Muscle layer of colon (tissue), 2 donors: ENCODE measurements at regions not wholly inside any gene's neighbourhood (a gene's known extent, or its start where the extent isn't known, plus 50 kb on each side); places are given as distances from the start of the nearest gene placed in this dataset.

Source experiments
- H3K27ac ChIP-seq: one replicate; pipeline ENCODE4 v1.7.0; 2013; ENCODE audit warnings: low read depth, mild to moderate bottlenecking, low read length, moderate library complexity
- H3K27me3 ChIP-seq, 2 donors: one replicate each; pipeline ENCODE4 v1.7.0; 2013; ENCODE audit warnings: low read length in 2 of 2, mild to moderate bottlenecking in 2 of 2; ENCODE audit not compliant: insufficient read depth in 2 of 2, control insufficient read depth in 1 of 2
- H3K36me3 ChIP-seq: one replicate; pipeline ENCODE4 v1.7.0; 2013; ENCODE audit warnings: mild to moderate bottlenecking, low read length; ENCODE audit not compliant: insufficient read depth
- H3K4me1 ChIP-seq: one replicate; pipeline ENCODE4 v1.7.0; 2013; ENCODE audit warnings: mild to moderate bottlenecking, low read length; ENCODE audit not compliant: insufficient read depth
- H3K4me3 ChIP-seq, 2 donors: one replicate each; pipeline ENCODE4 v1.7.0; 2013; ENCODE audit warnings: low read length in 2 of 2, low read depth in 1 of 2, mild to moderate bottlenecking in 1 of 2, moderate library complexity in 1 of 2
- H3K9ac ChIP-seq: one replicate; pipeline ENCODE4 v1.7.0; 2013; ENCODE audit warnings: low read length
- H3K9me3 ChIP-seq: one replicate; pipeline ENCODE4 v1.7.0; 2013; ENCODE audit warnings: mild to moderate bottlenecking, low read length
- donor health status: abdominal sarcoma.
- donor health status: Adenocarcinoma of cecum.

GRCh38 chr2:239864247-239865058 lies 160.7 kb downstream of the NDUFA10 start:
- no peak overlapping the region for H3K4me3 ChIP-seq
- no peaks in the 10 kb centered on the region for H3K36me3 ChIP-seq
- H3K27ac ChIP-seq, result no peak overlapping the region
- no peaks in the 10 kb centered on the region for H3K27me3 ChIP-seq
- H3K4me1 ChIP-seq, result no peaks in the 10 kb centered on the region
- no peaks in the 10 kb centered on the region for H3K9me3 ChIP-seq
- no peak overlapping the region for H3K9ac ChIP-seq

GRCh38 chr2:239862613-239863012 lies 162.5 kb downstream of the NDUFA10 start:
- Histone ChIP-seq H3K36me3 (no peaks in the 10 kb centered on the region), H3K4me1 (no peaks in the 10 kb centered on the region), H3K9ac (no peak overlapping the region), H3K27me3 (no peaks in the 10 kb centered on the region), H3K9me3 (no peaks in the 10 kb centered on the region), H3K27ac (no peak overlapping the region), H3K4me3 (no peak overlapping the region)

DNA sequence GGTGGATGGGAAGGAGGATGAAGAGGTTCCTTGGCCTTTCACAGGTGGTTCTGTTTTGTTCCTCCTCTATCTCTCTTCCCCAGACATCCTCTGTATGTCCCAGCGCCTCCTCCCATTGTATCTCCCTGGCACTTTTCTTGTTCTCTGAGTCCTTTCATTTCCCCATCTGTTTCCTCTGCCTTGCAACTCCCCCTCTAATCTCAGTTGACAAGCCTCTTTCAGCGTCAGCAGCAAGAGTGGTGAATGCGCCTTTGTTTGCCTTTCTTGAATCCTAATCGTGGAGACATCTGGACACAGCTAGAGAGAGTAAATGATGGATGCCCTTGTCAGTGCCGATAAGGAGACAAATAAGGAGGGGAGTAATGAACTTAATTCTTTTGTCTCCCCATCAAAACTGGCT lies 167.0 kb downstream of the NDUFA10 start:
- Histone ChIP-seq H3K9ac (no peak overlapping the region), H3K27me3 (no peaks in the 10 kb centered on the region), H3K27ac (no peak overlapping the region), H3K4me3 (no peak overlapping the region), H3K36me3 (no peaks in the 10 kb centered on the region), H3K9me3 (no peaks in the 10 kb centered on the region), H3K4me1 (no peaks in the 10 kb centered on the region)

- no peak overlapping the region for H3K9ac ChIP-seq
- no peaks in the 10 kb centered on the region for H3K36me3 ChIP-seq
- H3K4me1 ChIP-seq, result no peaks in the 10 kb centered on the region
- no peak overlapping the region for H3K27ac ChIP-seq
- H3K4me3 ChIP-seq, result no peak overlapping the region
- H3K9me3 ChIP-seq, result no peaks in the 10 kb centered on the region
- H3K27me3 ChIP-seq, result no peaks in the 10 kb centered on the region
Measured at GRCh38 chr2:239857591-239857990, 167.6 kb downstream of the NDUFA10 start.

DNA sequence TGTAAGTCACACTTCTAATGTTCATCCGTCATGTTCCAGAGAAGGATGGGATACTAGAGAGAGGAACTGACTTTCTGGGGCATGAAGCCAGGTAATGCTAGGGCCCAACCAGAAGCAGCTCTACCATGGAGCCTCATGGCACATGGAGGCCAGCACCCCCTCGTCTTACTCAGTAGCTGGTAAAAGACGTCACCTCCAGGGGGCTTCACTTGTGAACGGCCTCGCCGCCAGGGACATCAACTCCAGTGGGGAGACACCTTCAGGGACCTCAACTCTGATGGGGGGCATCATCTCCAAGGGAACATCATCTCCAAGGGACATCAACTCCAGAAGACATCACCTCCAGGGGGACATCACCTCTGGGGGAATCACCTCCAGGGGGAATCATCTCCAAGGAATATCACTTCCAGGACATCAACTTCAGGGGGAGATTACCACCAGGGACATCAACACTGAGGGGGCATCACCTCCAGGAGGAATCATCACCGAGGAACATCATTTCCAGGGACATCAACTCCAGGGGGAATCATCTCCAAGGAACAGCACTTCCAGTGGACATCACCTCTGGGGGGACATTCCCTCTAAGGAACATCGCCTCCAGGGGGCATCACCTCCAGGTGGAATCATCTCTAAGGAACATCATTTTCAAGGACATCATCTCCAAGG lies 168.4 kb downstream of the NDUFA10 start:
- no peaks in the 10 kb centered on the region for H3K36me3 ChIP-seq
- H3K9ac ChIP-seq, result no peak overlapping the region
- H3K9me3 ChIP-seq, result no peaks in the 10 kb centered on the region
- H3K4me3 ChIP-seq, result no peak overlapping the region
- H3K4me1 ChIP-seq, result no peaks in the 10 kb centered on the region
- no peaks in the 10 kb centered on the region for H3K27me3 ChIP-seq
- no peak overlapping the region for H3K27ac ChIP-seq

DNA sequence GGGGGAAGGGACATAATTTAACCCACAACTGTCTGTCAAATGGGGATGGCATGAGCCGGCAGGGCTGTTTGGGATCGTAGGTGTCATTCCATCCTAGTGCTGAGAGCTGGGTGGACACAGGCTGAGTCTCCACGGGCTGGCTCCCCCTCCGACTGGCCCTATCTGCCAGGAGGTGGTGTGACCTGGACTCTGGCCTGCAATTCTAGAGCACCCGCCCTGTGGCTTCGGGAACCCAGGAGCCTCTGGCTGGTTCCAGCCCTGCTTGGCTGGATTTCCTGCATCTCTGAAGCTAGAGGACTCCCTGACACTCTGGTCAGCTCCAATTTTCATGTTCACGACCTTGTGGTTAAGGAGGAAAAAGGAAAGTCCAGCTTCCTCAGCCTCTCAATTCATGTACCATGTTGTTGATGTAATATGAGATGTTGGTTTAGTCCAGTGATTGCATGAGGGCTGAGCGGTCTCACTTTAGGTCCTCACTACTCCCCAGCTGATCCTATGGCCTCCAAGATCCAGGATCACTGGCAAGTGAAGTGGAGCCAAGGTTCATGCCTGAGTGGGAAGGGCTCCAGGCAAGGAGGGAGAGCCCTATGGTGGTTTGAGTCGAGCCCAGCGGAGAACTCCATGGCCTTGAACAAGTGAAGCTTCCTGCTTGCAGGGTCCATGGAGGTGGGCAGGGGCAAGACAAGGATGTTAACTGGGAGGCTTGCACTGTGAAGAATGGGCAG lies 169.1 kb downstream of the NDUFA10 start:
- Histone ChIP-seq H3K36me3 (no peaks in the 10 kb centered on the region), H3K4me1 (no peaks in the 10 kb centered on the region), H3K9me3 (no peaks in the 10 kb centered on the region), H3K4me3 (no peak overlapping the region), H3K27ac (no peak overlapping the region), H3K27me3 (no peaks in the 10 kb centered on the region), H3K9ac (no peak overlapping the region)

- Histone ChIP-seq H3K4me1 (no peaks in the 10 kb centered on the region), H3K27me3 (no peaks in the 10 kb centered on the region), H3K27ac (no peak overlapping the region), H3K4me3 (no peak overlapping the region), H3K36me3 (no peaks in the 10 kb centered on the region), H3K9ac (no peak overlapping the region), H3K9me3 (no peaks in the 10 kb centered on the region)
Measured at GRCh38 chr2:239854596-239854995, 170.5 kb downstream of the NDUFA10 start.

DNA sequence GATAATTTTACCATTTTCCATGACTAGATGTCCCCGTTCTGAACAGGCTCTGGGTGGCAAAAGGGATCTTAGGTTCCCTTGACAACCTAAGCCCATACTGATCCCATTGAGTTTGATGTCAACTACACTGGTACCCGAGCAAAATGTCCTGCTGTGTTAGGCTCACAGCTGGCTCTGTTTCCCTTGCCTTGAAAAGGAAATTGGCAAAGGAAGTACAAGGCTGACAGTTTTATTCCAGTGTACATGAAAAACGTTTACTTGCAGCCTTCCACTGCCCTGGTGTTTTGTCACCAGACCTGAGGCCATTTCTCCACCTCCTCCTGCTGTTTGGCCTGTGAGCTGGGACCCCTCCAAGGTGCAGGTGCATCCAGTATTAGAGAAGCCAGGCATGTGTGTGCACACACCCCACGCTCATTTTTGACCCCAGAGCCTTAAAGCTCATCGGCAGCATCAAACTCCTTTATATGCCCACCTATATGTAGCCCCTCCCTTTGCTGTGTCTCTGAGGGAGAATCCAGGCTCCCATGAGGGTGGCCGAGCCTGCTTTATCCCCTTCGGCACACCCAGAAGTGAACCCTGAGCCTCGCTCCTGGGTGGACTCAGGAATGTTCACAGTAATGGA lies 171.3 kb downstream of the NDUFA10 start:
- Histone ChIP-seq H3K4me1 (no peaks in the 10 kb centered on the region), H3K4me3 (no peak overlapping the region), H3K27me3 (no peaks in the 10 kb centered on the region), H3K9me3 (no peaks in the 10 kb centered on the region), H3K27ac (no peak overlapping the region), H3K9ac (no peak overlapping the region), H3K36me3 (no peaks in the 10 kb centered on the region)

- Histone ChIP-seq H3K36me3 (no peaks in the 10 kb centered on the region), H3K27me3 (no peaks in the 10 kb centered on the region), H3K9me3 (no peaks in the 10 kb centered on the region)
Measured at GRCh38 chr2:239853121-239853520, 172.0 kb downstream of the NDUFA10 start.

DNA sequence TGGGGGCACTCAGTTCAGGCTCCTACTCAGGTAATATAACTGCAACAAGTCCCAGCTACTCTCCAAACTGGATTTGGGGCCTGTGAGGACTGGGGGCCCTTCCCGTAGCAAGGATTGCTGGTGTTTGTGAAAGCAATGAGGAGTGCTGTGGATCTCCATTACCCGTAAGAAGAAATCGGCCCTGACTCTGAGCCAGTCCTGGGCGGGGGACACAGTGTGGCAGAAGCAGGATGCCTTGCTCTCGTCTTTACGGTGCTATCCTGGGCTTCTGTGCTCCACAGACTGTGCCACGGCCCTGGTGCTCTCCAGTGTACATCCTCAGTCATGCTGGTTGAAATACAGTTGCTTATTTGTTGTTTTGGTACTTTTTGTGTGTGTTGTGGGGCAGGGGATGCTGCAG lies 172.9 kb downstream of the NDUFA10 start:
- H3K27ac ChIP-seq, result no peak overlapping the region
- no peaks in the 10 kb centered on the region for H3K9me3 ChIP-seq
- no peak overlapping the region for H3K9ac ChIP-seq
- H3K36me3 ChIP-seq, result no peaks in the 10 kb centered on the region
- H3K27me3 ChIP-seq, result no peaks in the 10 kb centered on the region
- no peaks in the 10 kb centered on the region for H3K4me1 ChIP-seq
- H3K4me3 ChIP-seq, result no peak overlapping the region

More at GRCh38 chr2:239853121-239853520, 172.0 kb downstream of the NDUFA10 start:
- no peak overlapping the region for H3K27ac ChIP-seq
- no peak overlapping the region for H3K9ac ChIP-seq
- no peak overlapping the region for H3K4me3 ChIP-seq
- no peaks in the 10 kb centered on the region for H3K4me1 ChIP-seq
